Heart left ventricle (tissue), 16 donors: ENCODE measurements at regions not wholly inside any gene's neighbourhood (a gene's known extent, or its start where the extent isn't known, plus 50 kb on each side); places are given as distances from the start of the nearest gene placed in this dataset.

Experiments
- ATAC-seq, 4 donors: fragments of 200-7000 bp; cut with Tn5 transposase; one replicate each; pipeline ENCODE4 v1.9.1; 2020 to 2022; ENCODE audit warnings: moderate library complexity in 4 of 4, mild to moderate bottlenecking in 3 of 4, moderate number of reproducible peaks in 1 of 4
- DNase-seq, 5 donors: peaks; one replicate each; pipeline ENCODE4 v3.0.0-alpha.2; 2020
- H3K27ac ChIP-seq, 12 donors: fragments of 200-600 bp; sonication (generic) in 4 of 12; one replicate each; pipeline versions ENCODE4 v1.5.0 to v1.8.0; 2016 to 2022; ENCODE audit warnings: mild to moderate bottlenecking in 2 of 12
- H3K27me3 ChIP-seq, 9 donors: fragments of 200-600 bp; sonication (generic) in 2 of 9; one replicate each; pipeline versions ENCODE4 v1.5.1 to v1.8.0; 2016 to 2022; ENCODE audit warnings: mild to moderate bottlenecking in 3 of 9
- H3K36me3 ChIP-seq, 9 donors: fragments of 200-600 bp; sonication (generic) in 2 of 9; one replicate each; pipeline versions ENCODE4 v1.5.0 to v1.8.0; 2018 to 2022; ENCODE audit warnings: mild to moderate bottlenecking in 2 of 9
- H3K4me1 ChIP-seq, 12 donors: fragments of 200-600 bp; sonication (generic) in 4 of 12; one replicate each; pipeline versions ENCODE4 v1.5.0 to v1.8.0; 2016 to 2022; ENCODE audit warnings: mild to moderate bottlenecking in 3 of 12
- H3K4me3 ChIP-seq, 12 donors: fragments of 200-600 bp; sonication (generic) in 4 of 12; one replicate each; pipeline versions ENCODE4 v1.5.0 to v1.8.0; 2017 to 2022; ENCODE audit warnings: mild to moderate bottlenecking in 9 of 12, moderate library complexity in 4 of 12
- H3K9me3 ChIP-seq, 12 donors: fragments of 200-600 bp; sonication (generic) in 4 of 12; one replicate each; pipeline versions ENCODE4 v1.5.0 to v1.8.0; 2016 to 2022; ENCODE audit warnings: mild to moderate bottlenecking in 1 of 12
- POLR2A ChIP-seq, 2 donors: fragments of 450-650 bp; IDR thresholded peaks; one replicate each; pipeline ENCODE4 v1.6.1; 2017; ENCODE audit warnings: antibody characterized with exemption in 2 of 2, mild to moderate bottlenecking in 2 of 2, moderate library complexity in 2 of 2
- WGBS, 4 donors: extraction: QIAGEN DNeasy Blood & Tissue Kit in 2 of 4; methylation state at CpG; one replicate each; pipeline versions ENCODE4 v1.1.5 to v1.1.7; 2013 to 2018; 5-methylcytosine and 5-hydroxymethylcytosine counted together
- intact Hi-C, 10 donors: fragments of 100-400 bp; cut with DNase I; formaldehyde crosslinking; loops; one replicate each; pipeline versions ENCODE4 v1.11.1 to v1.14.2; 2022
- TF ChIP-seq, protein P1 (sequence below), 12 donors: fragments of 200-600 bp; sonication (generic) in 4 of 12; IDR thresholded peaks; one replicate each; pipeline versions ENCODE4 v1.5.0 to v1.8.0; 2018 to 2022; ENCODE audit warnings: antibody characterized with exemption in 12 of 12, mild to moderate bottlenecking in 5 of 12
- donor health status: ischemic (EF 13 %, LVEDD 7.1; RV severe dilation, severe dysfunction).
- donor health status: healthy with polysubstance abuse.
- donor health status: DM: no; HTN: yes; CAD: no.
- donor health status: DM: no; HTN: no; CAD: no.
- donor health status: ischemic (EF 25% LVEDD 6.9; RV normal size, moderate dysfunction).
- donor health status: ischemic (EF 25% LVEDD 5.7; RV mildly dilated, moderate dysfunction).
- donor health status: healthy.
- donor health status: DM: yes; HTN: yes; CAD: no.
- donor health status: ischemic (EF 35%, LVEDD 5.7; RV mildly dilated, moderate dysfunction).
- donor health status: nonischemic (EF 11% LVEDD 7.7; RV severe dilation, severe dysfunction).
- donor health status: DM: yes; HTN: yes; CAD: no.
- donor health status: PGD.
- donor health status: ischemic (EF 29% LVEDD 5.4; RV normal size, mild dysfunction).
- donor health status: nonischemic (EF 23%, LVEDD 6.1; RV moderate dilation, normal function).

- 25 to 34% (median 30%) methylated on average over 3 of the region's 3 CpGs for WGBS, 4 donors
Observed at GRCh38 chr3:176785171-176785570, 412.1 kb downstream of the TBL1XR1 start.

DNA sequence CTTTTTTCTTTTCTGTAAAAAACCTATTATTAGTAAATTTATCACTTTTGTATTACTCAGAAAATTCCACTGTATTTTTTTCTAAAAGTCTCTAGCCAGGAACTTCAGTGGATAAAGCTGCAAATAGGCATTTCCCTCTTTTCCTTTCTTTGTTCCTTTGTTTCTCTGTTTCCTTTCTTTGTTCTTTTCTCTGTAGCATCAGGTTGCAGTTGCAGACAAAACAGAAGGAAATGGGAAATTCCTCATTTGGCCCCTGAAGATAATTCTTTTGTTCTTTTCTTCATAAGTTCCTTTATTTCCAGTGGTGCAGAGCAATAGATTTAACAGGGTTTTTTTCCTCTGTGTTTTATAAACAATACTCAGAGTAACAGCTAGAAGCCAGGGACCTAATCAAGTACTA lies 416.5 kb downstream of the TBL1XR1 start:
- no peak overlapping the region for H3K4me3 ChIP-seq
- intact Hi-C loops, result no loop called here
- no peaks in the 10 kb centered on the region for H3K9me3 ChIP-seq
- ATAC-seq (no peak), DNase-seq (no peak)
- TF ChIP-seq POLR2A (IDR thresholded peaks at IDR 0.05), result no peak
- TF ChIP-seq, protein P1, sequence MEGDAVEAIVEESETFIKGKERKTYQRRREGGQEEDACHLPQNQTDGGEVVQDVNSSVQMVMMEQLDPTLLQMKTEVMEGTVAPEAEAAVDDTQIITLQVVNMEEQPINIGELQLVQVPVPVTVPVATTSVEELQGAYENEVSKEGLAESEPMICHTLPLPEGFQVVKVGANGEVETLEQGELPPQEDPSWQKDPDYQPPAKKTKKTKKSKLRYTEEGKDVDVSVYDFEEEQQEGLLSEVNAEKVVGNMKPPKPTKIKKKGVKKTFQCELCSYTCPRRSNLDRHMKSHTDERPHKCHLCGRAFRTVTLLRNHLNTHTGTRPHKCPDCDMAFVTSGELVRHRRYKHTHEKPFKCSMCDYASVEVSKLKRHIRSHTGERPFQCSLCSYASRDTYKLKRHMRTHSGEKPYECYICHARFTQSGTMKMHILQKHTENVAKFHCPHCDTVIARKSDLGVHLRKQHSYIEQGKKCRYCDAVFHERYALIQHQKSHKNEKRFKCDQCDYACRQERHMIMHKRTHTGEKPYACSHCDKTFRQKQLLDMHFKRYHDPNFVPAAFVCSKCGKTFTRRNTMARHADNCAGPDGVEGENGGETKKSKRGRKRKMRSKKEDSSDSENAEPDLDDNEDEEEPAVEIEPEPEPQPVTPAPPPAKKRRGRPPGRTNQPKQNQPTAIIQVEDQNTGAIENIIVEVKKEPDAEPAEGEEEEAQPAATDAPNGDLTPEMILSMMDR (IDR thresholded peaks at IDR 0.05), result no peak
- H3K27ac ChIP-seq, result no peak overlapping the region
- H3K36me3 ChIP-seq, result no peaks in the 10 kb centered on the region
- peaks cover 0 to 8% (median 0%) of the 10 kb centered on the region in 12 donors for H3K4me1 ChIP-seq
- no peaks in the 10 kb centered on the region for H3K27me3 ChIP-seq

More at GRCh38 chr3:176785171-176785570, 412.1 kb downstream of the TBL1XR1 start:
- Histone ChIP-seq H3K27me3 (no peaks in the 10 kb centered on the region), H3K4me3 (no peak overlapping the region), H3K36me3 (no peaks in the 10 kb centered on the region), H3K27ac (peak overlapping the region in 1 of 12 donors; percentile 55), H3K9me3 (no peaks in the 10 kb centered on the region), H3K4me1 (peaks cover 0 to 8% (median 0%) of the 10 kb centered on the region in 12 donors)
- ATAC-seq, result peak in 3 of 4 donors; percentile 54 to 63 (median 61)
- no peak for TF ChIP-seq POLR2A (IDR thresholded peaks at IDR 0.05)
- TF ChIP-seq, protein P1 (IDR thresholded peaks at IDR 0.05), result no peak
- peak in 1 of 5 donors; percentile 23 for DNase-seq
- intact Hi-C loops, result no loop called here

DNA sequence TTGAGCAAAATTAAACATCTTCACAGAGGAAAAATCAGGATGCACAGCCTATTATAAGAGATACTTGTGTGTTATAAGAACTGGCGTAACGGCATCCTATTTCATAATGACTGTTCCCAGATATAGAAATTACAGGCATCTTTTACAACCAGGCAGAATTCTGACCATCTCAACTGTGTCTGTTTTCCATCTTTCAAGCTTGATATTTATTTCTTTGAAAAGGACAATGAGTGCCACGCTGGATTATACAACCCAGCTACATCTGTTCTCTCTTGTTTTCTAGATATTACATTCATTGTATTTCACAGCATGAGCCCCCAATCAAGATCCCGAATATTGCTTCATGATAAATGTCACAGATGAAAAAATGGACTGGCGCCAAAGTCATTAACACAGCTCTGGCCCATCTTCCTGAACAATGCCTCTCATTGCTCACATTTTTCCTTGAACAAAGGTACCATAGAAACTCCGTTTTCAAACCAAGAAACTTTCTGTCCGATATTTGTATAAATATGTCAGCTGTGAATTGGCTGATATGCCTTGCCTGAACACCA lies 420.6 kb downstream of the TBL1XR1 start:
- ATAC-seq (no peak), DNase-seq (no peak)
- peak overlapping the region in 1 of 12 donors; percentile 54 for H3K27ac ChIP-seq
- intact Hi-C loops, result no loop called here
- no peaks in the 10 kb centered on the region for H3K27me3 ChIP-seq
- 66 to 78% (median 77%) methylated on average over 7 of the region's 7 CpGs for WGBS, 4 donors
- H3K4me3 ChIP-seq, result no peak overlapping the region
- H3K36me3 ChIP-seq, result no peaks in the 10 kb centered on the region
- H3K4me1 ChIP-seq, result no peaks in the 10 kb centered on the region
- TF ChIP-seq, protein P1 (IDR thresholded peaks at IDR 0.05), result no peak
- peaks cover 0 to 17% (median 3%) of the 10 kb centered on the region in 12 donors for H3K9me3 ChIP-seq

DNA sequence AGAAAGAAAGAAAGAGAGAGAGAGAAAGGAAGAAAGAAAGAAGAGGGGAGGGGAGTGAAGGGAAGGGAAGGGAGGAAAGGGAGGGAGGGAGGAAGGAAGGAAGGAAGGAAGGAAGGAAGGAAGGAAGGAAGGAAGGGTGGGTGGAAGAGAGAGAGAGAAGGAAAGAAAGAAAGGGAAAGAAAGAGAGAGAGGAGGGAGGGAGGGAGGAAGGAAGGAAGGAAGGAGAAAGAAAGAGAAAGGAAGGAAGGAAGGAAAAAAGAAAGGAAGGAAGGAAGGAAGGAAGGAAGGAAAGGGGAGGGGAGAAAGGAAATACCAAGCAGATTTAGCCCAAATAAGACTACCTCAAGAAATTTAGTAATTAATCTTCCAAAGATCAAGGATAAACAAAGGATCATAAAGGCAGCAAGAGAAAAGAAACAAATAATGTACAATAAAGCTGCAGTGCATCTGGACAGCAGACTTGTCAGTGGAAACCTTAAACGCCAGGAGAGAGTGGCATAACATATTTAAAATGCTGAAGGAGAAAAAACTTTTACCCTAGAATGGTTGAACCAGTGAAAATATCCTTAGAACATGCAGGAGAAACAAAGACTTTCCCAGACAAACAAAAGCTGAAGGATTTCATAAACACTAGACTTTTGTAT lies 427.6 kb downstream of the TBL1XR1 start:
- WGBS, 4 donors, result 66 to 82% (median 79%) methylated on average over 1 of the region's 1 CpG
- ATAC-seq, result no peak

More for the DNA sequence above, 427.6 kb downstream of the TBL1XR1 start:
- TF ChIP-seq POLR2A (IDR thresholded peaks at IDR 0.05), result no peak
- TF ChIP-seq, protein P1 (IDR thresholded peaks at IDR 0.05), result no peak
- Histone ChIP-seq H3K27me3 (no peaks in the 10 kb centered on the region), H3K4me3 (no peak overlapping the region), H3K9me3 (peaks cover 0 to 17% (median 5%) of the 10 kb centered on the region in 12 donors), H3K4me1 (no peaks in the 10 kb centered on the region), H3K36me3 (no peaks in the 10 kb centered on the region), H3K27ac (no peak overlapping the region)
- DNase-seq, result no peak
- intact Hi-C loops, result no loop called here
